GM18873 (cell line): ENCODE measurements at regions not wholly inside any gene's neighbourhood (a gene's known extent, or its start where the extent isn't known, plus 50 kb on each side); places are given as distances from the start of the nearest gene placed in this dataset.
"Not testable (repeated sequence)": the region's sequence is repeated elsewhere in the genome, so short reads cannot be mapped to it uniquely, and the experiment has no call there.

Experiments
- ATAC-seq: cut with Tn5 transposase; IDR thresholded peaks from one replicate; pipeline ENCODE4 v1.9.1; 2021; ENCODE audit warnings: mild to moderate bottlenecking, moderate library complexity, moderate number of reproducible peaks; ENCODE audit not compliant: unreplicated experiment, low FRiP score

DNA sequence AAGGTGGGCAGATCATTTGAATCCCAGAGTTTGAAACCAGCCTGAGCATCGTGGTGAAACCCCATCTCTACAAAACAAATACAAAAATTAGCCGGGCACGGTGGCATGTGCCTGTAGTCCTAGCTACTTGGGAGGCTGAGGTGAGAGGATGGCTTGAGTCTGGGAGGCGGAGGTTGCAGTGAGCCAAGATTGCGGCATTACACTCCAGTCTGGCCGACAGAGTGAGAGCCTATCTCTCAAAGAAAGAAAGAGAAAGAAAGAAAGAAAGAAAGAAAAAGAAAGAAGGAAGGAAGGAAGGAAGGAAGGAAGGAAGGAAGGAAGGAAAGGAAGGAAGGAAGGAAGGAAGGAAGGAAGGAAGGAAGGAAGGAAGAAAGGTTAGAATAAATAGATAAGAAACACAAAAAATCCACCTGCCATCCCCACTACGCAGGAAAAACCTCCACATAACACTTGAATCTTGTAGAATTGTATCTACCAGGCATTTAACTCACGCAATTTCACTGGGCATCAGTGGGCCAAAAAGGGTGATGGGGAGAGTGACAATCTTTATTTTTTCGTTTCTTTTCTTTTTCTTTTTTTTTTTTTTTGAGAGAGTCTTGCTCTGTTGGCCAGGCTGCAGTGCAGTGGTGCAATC is 58.3 kb upstream of the PTPN1 start:
- ATAC-seq = not testable (repeated sequence)

DNA sequence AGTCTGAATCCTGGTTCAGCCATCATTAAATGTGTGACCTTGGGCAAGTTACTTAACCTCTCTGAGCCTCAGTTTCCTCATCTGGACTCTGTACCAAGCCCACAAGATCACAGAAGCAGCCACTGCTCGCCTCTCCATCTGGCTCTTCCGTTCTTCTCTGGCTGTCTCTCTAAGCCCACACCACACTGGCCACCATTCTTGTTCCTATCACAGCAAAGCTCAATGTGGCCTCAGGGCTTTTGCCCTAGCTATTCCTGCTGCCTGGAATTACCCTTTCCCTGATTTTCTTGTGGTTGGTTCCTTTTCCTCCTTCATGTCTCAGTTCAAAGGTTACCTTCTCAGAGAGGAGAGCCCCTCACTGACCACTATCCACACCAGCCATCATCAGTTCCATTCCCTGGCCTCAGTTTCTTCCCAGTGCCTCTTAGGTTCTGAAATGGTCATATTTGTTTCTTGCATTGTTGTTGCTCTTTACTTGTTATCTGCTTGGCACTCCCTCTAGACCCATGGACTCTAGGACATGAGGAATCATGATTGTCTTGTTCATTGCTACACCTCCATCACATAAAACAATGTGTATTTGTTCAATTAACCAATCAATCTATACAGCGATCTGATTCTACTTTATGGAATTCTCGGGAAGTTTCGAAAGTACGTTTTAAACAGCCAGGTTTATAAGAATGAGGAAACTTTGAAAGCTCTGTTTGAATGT is 56.5 kb upstream of the PTPN1 start:
- no peak for ATAC-seq

DNA sequence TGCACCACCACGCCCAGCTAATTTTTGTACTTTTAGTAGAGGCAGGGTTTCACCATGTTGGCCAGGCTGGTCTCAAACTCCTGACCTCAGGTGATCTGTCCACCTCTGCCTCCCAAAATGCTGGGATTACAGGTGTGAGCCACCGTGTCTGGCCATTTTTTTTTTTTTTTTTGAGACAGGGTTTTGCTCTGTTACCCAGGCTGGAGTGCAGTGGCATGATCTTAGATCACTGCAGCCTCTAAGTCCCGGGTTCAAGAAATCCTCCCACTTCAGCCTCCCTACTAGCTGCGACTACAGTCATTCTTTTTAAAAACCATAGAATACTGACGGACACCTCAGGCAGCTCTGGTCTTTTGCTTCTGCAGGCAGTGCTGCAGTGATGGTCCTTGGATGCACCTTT is 54.9 kb upstream of the PTPN1 start:
- ATAC-seq = not testable (repeated sequence)

DNA sequence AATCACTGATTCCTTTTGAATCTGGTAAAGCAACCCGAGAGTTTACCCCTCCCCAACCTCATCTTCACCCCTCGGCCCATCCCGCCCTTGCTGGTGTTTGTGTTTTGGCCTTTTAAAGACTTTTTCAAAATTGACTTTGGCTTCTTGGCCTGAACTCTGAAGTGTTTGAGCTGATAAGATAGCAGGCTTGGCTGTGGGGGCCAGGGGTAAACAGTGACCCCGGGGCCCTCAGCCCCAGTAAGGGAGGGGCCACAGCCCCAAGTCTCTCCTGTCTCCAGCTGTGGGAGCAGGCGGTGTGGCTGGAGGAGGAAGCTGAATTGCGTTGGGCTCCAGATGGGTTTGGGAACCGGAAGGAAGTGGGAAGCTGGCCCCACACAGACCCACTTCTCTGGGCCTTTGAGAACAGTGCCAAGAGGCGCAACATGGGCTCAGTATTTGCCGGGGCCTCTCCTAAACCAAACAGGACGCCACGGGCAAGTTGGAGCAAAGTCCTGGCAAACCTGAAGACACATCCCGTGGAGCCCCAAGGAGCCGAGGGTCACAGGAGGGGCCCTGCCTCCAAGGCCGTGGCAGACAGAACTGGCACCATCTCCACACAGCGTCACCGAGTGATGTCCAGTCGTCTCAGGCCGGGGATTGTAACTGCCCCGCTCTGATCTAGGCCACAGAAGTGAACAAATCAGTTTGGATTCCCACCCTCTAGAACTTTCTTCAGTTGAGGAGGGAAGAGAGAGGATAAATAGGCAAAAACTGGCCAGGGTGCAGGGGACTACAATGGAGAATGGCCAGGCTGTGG is 54.3 kb upstream of the PTPN1 start:
- ATAC-seq = no peak

DNA sequence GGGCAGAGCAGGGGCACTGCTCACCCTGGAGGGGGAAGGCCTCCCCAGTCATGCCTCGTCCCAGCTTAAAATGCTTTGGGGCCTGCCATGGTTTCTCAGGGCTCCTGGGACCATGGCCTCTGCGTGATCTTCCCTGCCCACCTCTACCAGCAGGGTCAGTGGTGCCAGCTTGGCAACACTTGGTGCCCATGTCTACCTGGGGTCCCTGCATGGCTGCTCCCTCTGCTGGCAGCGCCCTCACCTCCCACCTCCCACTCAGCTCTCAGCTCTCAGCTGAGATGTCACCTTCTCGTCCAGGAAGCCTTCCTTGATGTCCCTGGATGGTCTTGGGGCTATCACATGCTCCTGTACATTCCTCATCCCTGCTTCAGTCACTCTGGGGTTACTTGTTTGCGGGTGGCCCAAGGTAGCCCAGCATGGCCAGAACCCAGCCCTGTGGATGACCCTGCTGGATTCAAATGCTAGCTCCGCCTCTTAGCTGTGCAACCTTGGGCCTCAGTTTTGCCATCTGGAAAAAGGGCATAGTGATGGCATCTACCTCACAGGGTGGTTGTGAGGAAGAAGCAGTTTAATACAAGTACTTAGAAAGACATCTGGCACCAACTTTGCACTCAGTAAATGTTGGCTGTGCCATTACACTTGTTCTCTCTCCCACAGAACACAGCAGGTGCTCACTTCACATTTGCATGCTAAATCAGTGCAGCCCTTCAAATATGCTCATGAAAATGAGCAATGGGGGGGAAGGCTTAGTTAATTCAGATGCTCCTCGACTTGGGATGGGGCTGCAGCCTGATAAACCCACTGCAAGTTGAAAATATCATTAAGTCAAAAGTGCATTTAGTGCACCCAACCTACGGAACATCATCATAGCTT is 53.5 kb upstream of the PTPN1 start:
- no peak for ATAC-seq

DNA sequence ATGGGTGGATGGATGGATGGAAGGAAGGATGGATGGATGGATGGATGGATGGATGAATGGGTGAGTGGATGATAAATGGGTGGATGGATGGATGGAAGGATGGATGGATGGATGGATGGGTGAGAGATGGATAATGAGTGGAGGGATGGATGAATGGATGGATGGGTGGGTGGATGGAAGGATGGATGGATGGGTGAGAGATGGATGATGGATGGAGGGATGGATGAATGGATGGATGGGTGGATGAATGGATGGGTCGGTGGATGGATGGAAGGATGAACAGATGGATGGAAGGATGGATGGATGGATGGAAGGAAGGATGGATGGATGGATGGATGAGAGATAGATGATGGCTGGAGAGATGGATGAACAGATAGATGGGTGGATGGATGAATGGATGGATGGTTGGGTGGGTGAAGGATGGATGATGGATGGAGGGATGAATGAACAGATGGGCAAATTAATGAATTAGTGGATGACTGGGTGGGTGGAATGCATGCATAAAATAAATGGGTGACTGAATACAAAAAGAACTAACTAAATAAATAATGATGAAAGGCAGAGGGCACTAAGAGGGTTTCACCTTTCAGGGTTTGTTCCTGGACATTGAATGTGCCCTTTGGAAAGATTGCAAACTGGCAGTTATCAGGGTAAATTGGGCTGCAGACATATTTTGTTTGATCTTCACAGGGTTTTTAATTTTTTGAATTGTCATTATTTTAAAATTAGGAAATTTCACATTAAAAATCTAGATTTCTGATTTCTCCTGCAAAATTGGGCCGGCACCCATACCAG is 50.9 kb upstream of the PTPN1 start:
- ATAC-seq = no peak

DNA sequence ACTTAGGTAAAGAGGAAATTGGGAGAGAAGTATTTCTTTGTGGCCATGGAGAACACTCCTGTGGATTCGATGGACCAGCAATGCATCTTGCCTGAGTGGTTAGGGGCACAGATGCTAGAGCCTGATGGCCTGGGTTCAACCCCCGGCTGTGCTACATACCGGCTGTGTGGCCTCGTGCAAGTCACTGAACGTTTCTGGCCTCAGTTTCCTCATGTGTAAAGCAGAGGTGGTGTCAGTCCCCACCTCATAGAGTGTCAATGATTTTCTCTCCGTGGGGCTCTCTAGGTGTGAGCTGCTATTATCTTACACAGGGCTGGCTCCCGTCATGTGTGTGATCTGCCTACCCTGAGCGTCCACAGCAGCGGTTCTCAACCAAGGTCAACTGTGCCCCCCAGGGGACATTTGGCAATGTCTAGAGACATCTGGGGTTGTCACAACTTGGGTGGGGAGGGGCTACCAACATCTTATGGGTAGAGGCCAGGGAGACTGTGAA is 50.0 kb upstream of the PTPN1 start:
- no peak for ATAC-seq
